ENCODE measurements at regions not wholly inside any gene's neighbourhood (a gene's known extent, or its start where the extent isn't known, plus 50 kb on each side); places are given as distances from the start of the nearest gene placed in this dataset.

GRCh38 chr2:6359964-6360363, 505.7 kb downstream of the CMPK2 start:
- no peak for DNase-seq

- no peak for DNase-seq
These were observed 502.8 kb downstream of the CMPK2 start for GRCh38 chr2:6362671-6363450.

- DNase-seq, result no peak
These were observed 497.4 kb downstream of the CMPK2 start for GRCh38 chr2:6368281-6368680.

- DNase-seq, result no peak
These were observed 496.4 kb downstream of the CMPK2 start for GRCh38 chr2:6369266-6369665.

- DNase-seq, result no peak
These were observed 494.8 kb downstream of the CMPK2 start for GRCh38 chr2:6370753-6371551.

- no peak for DNase-seq
These were observed 493.3 kb downstream of the CMPK2 start for GRCh38 chr2:6372317-6372901.

GRCh38 chr2:6381326-6381725, 484.4 kb downstream of the CMPK2 start:
- no peak for DNase-seq

- DNase-seq, result no peak
These were observed 481.4 kb downstream of the CMPK2 start for GRCh38 chr2:6384341-6384740.

GRCh38 chr2:6392354-6392753, 473.4 kb downstream of the CMPK2 start:
- no peak for DNase-seq

GRCh38 chr2:6392966-6393365, 472.7 kb downstream of the CMPK2 start:
- DNase-seq, result no peak

GRCh38 chr2:6393819-6394218, 471.9 kb downstream of the CMPK2 start:
- DNase-seq, result no peak

GRCh38 chr2:6394276-6394675, 471.4 kb downstream of the CMPK2 start:
- no peak for DNase-seq

GRCh38 chr2:6398421-6398820, 467.3 kb downstream of the CMPK2 start:
- DNase-seq, result no peak

GRCh38 chr2:6401301-6401700, 464.4 kb downstream of the CMPK2 start:
- DNase-seq, result no peak

GRCh38 chr2:6408057-6408456, 457.6 kb downstream of the CMPK2 start:
- DNase-seq, result no peak

- DNase-seq, result no peak
These were observed 455.4 kb downstream of the CMPK2 start for GRCh38 chr2:6410313-6410712.

GRCh38 chr2:6412533-6413091, 453.1 kb downstream of the CMPK2 start:
- DNase-seq, result no peak

GRCh38 chr2:6417050-6417449, 448.7 kb downstream of the CMPK2 start:
- no peak for DNase-seq

- DNase-seq, result no peak
These were observed 447.4 kb downstream of the CMPK2 start for GRCh38 chr2:6418291-6418690.

GRCh38 chr2:6421138-6421730, 444.5 kb downstream of the CMPK2 start:
- DNase-seq, result no peak

- no peak for DNase-seq
These were observed 443.8 kb downstream of the CMPK2 start for GRCh38 chr2:6421888-6422287.

GRCh38 chr2:6423157-6423556, 442.6 kb downstream of the CMPK2 start:
- DNase-seq, result no peak

GRCh38 chr2:6423944-6424343, 441.8 kb downstream of the CMPK2 start:
- DNase-seq, result no peak

All from GOT3 (cell line).